ENCODE measurements at regions not wholly inside any gene's neighbourhood (a gene's known extent, or its start where the extent isn't known, plus 50 kb on each side); places are given as distances from the start of the nearest gene placed in this dataset.

DNA sequence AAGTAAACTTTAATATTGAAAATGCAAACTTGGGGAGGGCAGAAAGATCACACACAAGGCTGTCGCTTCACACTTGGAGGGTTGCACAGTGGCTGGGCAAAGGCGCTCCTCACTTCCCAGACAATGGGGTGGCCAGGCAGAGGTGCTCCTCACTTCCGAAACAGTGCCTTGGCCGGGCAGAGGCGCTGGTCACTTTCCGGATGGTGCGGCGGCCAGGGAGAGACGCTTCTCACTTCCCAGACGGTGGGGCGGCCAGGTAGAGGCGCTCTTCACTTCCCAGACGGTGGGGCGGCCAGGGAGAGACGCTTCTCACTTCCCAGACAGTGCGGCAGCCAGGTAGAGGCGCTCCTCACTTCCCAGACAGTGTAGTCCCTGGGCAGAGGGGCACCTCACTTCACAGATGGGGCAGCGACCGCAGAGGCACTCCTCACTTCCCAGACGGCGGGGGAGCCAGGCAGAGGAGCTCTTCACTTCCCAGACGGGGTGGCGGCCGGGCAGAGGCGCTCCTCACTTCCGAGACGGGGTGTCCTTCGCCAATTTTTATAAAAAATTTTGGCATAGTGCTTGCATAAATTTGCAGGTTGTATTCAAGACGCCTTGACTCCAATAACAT lies 140.8 kb upstream of the PZP start (continued):
- no peak for TF ChIP-seq YY1 (IDR thresholded peaks at IDR 0.05; ENCODE audit: insufficient read depth, insufficient replicate concordance, low read depth, low read length)

DNA sequence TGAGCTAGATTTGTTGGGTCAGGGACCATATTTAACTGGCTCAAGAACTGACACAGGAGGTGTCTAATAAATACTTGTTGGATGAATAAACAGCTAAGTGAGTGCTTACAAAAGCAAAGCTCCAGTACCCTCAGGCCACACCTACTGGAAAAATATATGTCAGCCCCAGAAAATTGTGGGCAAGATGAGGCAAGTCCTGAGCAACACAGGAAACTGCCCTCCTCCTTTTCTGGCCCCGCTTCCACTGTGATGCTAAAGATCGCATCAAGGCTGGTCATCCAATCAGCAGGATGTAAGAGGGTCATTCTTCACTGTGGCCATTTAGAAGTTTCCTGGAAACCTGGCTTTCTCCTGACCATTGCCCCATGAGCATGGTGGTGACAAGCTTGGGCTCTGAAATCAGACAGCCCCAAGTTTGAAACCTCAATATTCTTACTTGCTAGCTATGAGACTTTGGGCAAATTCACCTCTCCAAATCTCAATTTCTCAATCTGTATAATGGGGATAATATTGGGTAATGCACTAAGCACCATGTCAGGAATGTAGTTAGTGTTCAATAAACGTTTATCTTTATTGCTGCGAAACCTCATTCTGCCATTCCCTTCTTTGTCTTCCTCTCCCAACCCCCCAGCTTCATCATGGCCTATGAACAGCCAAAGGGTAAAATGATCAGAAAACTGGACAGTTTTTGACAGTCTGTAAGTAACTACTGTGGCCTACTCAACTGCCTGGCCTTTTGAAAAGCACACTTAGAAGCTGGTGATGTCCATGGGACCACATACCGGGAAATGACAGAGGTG lies 139.3 kb upstream of the PZP start:
- intact Hi-C loops (cut with micrococcal nuclease; ENCODE audit: unreplicated experiment) = no loop called here
- no peak overlapping the region for H3K27ac ChIP-seq (ENCODE audit: extremely low read length, insufficient read depth, low read length)
- H2AFZ ChIP-seq (ENCODE audit: low read length) = no peak overlapping the region
- no peaks in the 10 kb centered on the region for H3K9me3 ChIP-seq (ENCODE audit: low read length)
- H3K27me3 ChIP-seq (ENCODE audit: control insufficient read depth in 1 of 2, insufficient read depth in 2 of 2, low read length in 2 of 2) = no peaks in the 10 kb centered on the region
- BruUV-seq (replicated peaks) = no TSS peak
- ChIA-PET CTCF (ENCODE audit: low intra/inter-chr PET ratio, low total read pairs) (no interaction called here), POLR2A (no interaction called here)
- H3K36me3 ChIP-seq (replicated peaks in 1 of 2; ENCODE audit: control insufficient read depth in 1 of 2, insufficient read depth in 2 of 2, low read length in 2 of 2) = no peaks in the 10 kb centered on the region; a peak in 1 of 5 replicates
- DNase-seq (ENCODE audit: low spot score) (no peak), FAIRE-seq (no peak), ATAC-seq (no peak)
- H3K4me2 ChIP-seq (ENCODE audit: low read depth, low read length) = no peak overlapping the region
- no peaks in the 10 kb centered on the region; the same call in 1 of the 2 replicates for H4K20me1 ChIP-seq (ENCODE audit: insufficient read depth, low read length)
- TF ChIP-seq ZNF484 (CRISPR knock-in tag; IDR thresholded peaks at IDR 0.05; ENCODE audit: borderline replicate concordance, low read depth) = no peak
- TF ChIP-seq JDP2 (CRISPR knock-in tag; IDR thresholded peaks at IDR 0.05; ENCODE audit: borderline replicate concordance) = no peak
- TF ChIP-seq ZNF629 (CRISPR knock-in tag; conservative IDR thresholded peaks at IDR 0.05) = peak; percentile 48
- no peak for TF ChIP-seq ZNF432 (CRISPR knock-in tag; IDR thresholded peaks at IDR 0.05; ENCODE audit: borderline replicate concordance)
- WGBS (ENCODE audit: low lambda C conversion rate) = 83% methylated on average over 4 of the region's 5 CpGs
- in situ Hi-C loops (cut with HindIII; ENCODE audit: extremely low pct_ligation_motif_present, low pct_unique_long_range_greater_than_20kb) = loop anchor here (25.0 kb wide), 1 partner anchor 115 kb away; no protein-coding TSS in a partner anchor
- H3K4me3 ChIP-seq (replicated peaks in 1 of 3; ENCODE audit: insufficient read depth in 1 of 3, low read depth in 2 of 3, low read length in 3 of 3) = no peak overlapping the region
- no peaks in the 10 kb centered on the region for H3K79me2 ChIP-seq (ENCODE audit: insufficient read depth, low read length)
- H3K4me1 ChIP-seq (ENCODE audit: insufficient read depth, low read length) = peaks cover 54% of the 10 kb centered on the region
- no peak overlapping the region for H3K9ac ChIP-seq (ENCODE audit: insufficient read depth, low read depth, low read length)
